Kidney capillary endothelial cell (primary cell): ENCODE measurements at regions not wholly inside any gene's neighbourhood (a gene's known extent, or its start where the extent isn't known, plus 50 kb on each side); places are given as distances from the start of the nearest gene placed in this dataset.

Source experiments
- DNase-seq: peaks from one replicate; pipeline ENCODE4 v3.0.0-alpha.2; 2018; ENCODE audit warnings: low spot score

GRCh38 chr6:148249679-148250375 is 92.8 kb upstream of the SASH1 start:
- no peak for DNase-seq

GRCh38 chr6:148250975-148251685 is 91.5 kb upstream of the SASH1 start:
- DNase-seq: no peak

GRCh38 chr6:148251891-148252290 is 90.7 kb upstream of the SASH1 start:
- no peak for DNase-seq

GRCh38 chr6:148257810-148258209 is 84.8 kb upstream of the SASH1 start:
- no peak for DNase-seq

- DNase-seq: no peak
Measured at GRCh38 chr6:148258868-148259267, 83.8 kb upstream of the SASH1 start.

- DNase-seq: no peak
Measured at GRCh38 chr6:148261470-148261869, 81.2 kb upstream of the SASH1 start.

GRCh38 chr6:148263010-148263409 is 79.6 kb upstream of the SASH1 start:
- DNase-seq: no peak

GRCh38 chr6:148263961-148264360 is 78.7 kb upstream of the SASH1 start:
- no peak for DNase-seq

- no peak for DNase-seq
Measured at GRCh38 chr6:148265054-148265453, 77.6 kb upstream of the SASH1 start.

- DNase-seq: no peak
Measured at GRCh38 chr6:148269386-148269785, 73.3 kb upstream of the SASH1 start.

GRCh38 chr6:148271711-148272439 is 70.8 kb upstream of the SASH1 start:
- peak; percentile 44 for DNase-seq

GRCh38 chr6:148272597-148272996 is 70.0 kb upstream of the SASH1 start:
- no peak for DNase-seq

GRCh38 chr6:148273962-148274752 is 68.5 kb upstream of the SASH1 start:
- no peak for DNase-seq

- DNase-seq: no peak
Measured at GRCh38 chr6:148274809-148275208, 67.8 kb upstream of the SASH1 start.

GRCh38 chr6:148285205-148285604 is 57.4 kb upstream of the SASH1 start:
- no peak for DNase-seq

- DNase-seq: no peak
Measured at GRCh38 chr6:148286563-148286962, 56.1 kb upstream of the SASH1 start.

- DNase-seq: no peak
Measured at GRCh38 chr6:148287623-148288333, 54.9 kb upstream of the SASH1 start.

GRCh38 chr6:148288541-148288940 is 54.1 kb upstream of the SASH1 start:
- no peak for DNase-seq

GRCh38 chr6:148289153-148289552 is 53.5 kb upstream of the SASH1 start:
- DNase-seq: no peak

GRCh38 chr6:148291876-148292275 is 50.8 kb upstream of the SASH1 start:
- no peak for DNase-seq
